Upper lobe of left lung (tissue), 4 donors: ENCODE measurements at regions not wholly inside any gene's neighbourhood (a gene's known extent, or its start where the extent isn't known, plus 50 kb on each side); places are given as distances from the start of the nearest gene placed in this dataset.

ENCODE experiments used
- CTCF ChIP-seq, 6 experiments: fragments of 450-650 bp in 4 of 6; fragments of 200-600 bp in 2 of 6; sonication (generic) in 2 of 6; IDR thresholded peaks; one replicate each; pipeline ENCODE4 v1.5.1; 2016 to 2019; ENCODE audit warnings: antibody characterized with exemption in 6 of 6
- EP300 ChIP-seq, 4 donors: sonication (generic); formaldehyde crosslinking; IDR thresholded peaks; one replicate each; pipeline ENCODE4 v1.5.1; 2017; ENCODE audit warnings: antibody characterized with exemption in 4 of 4, control low read depth in 2 of 4
- POLR2A ChIP-seq, 4 donors: fragments of 450-650 bp; IDR thresholded peaks; one replicate each; pipeline ENCODE4 v1.5.1; 2016 to 2017; ENCODE audit warnings: antibody characterized with exemption in 4 of 4, mild to moderate bottlenecking in 2 of 4
- POLR2AphosphoS5 ChIP-seq, 2 donors: sonication (generic); formaldehyde crosslinking; IDR thresholded peaks; one replicate each; pipeline ENCODE4 v1.5.1; 2017; ENCODE audit warnings: antibody characterized with exemption in 2 of 2

DNA sequence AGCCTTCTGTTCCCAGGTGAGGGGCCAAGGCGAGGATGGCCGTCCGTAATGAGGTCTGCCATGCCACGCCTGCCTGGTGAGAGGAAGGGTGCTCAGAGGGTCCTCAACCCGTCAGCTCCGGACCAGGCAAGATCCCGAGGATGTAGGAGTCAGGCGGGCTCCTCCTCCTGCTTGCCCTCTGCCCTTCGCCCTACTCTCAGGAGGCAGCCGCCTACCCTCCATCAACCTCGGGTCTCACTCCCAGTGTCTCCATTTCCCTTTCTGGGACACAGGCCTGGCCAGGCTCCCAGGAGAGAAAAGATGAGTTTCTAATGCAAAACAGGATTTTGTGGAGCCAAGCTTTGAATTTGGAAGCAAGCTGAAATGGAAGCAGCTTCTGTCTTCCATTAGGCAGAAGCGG lies 184.0 kb downstream of the PTPN20 start:
- TF ChIP-seq POLR2A (IDR thresholded peaks at IDR 0.05): no peak
- TF ChIP-seq CTCF (IDR thresholded peaks at IDR 0.05): no peak
- TF ChIP-seq EP300 (IDR thresholded peaks at IDR 0.05): no peak
- no peak for TF ChIP-seq POLR2AphosphoS5 (IDR thresholded peaks at IDR 0.05)
